ENCODE measurements at regions not wholly inside any gene's neighbourhood (a gene's known extent, or its start where the extent isn't known, plus 50 kb on each side); places are given as distances from the start of the nearest gene placed in this dataset.

DNA sequence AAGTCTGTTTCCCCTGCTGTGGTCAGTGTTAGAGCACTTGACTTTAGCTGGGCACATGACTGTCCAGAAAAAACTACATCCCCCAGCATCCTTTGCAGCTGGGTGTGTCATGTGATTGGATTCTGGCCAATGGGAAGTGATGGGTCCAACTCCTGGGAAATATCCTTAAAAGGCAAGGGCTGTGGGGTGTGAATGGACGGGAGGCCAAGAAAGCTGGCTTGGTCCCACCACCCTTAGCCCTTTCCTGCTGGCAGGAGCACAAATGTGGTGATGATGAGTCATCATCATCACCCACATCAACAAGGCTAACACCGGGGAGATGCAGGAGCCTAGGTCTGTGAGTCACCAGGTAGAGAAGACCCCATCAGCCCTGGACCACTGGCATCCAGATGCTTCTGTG lies 341.7 kb downstream of the C16orf95 start:
- WGBS = 11% methylated on average over 2 of the region's 2 CpGs
- ATAC-seq (peak; percentile 63 to 75), DNase-seq (peak in 1 of 3 donors; percentile 38)
- no peaks in the 10 kb centered on the region for H3K27me3 ChIP-seq (ENCODE audit: control insufficient read depth, insufficient read depth)
- no peak overlapping the region for H3K4me3 ChIP-seq (ENCODE audit: low read length)
- no peak overlapping the region for H3K27ac ChIP-seq (ENCODE audit: low read length)
- H3K4me1 ChIP-seq (ENCODE audit: control insufficient read depth, insufficient read depth, low read length) = no peaks in the 10 kb centered on the region
- intact Hi-C loops (cut with DNase I) = no loop called here
- no peaks in the 10 kb centered on the region for H3K9me3 ChIP-seq (ENCODE audit: control insufficient read depth, low read length)

DNA sequence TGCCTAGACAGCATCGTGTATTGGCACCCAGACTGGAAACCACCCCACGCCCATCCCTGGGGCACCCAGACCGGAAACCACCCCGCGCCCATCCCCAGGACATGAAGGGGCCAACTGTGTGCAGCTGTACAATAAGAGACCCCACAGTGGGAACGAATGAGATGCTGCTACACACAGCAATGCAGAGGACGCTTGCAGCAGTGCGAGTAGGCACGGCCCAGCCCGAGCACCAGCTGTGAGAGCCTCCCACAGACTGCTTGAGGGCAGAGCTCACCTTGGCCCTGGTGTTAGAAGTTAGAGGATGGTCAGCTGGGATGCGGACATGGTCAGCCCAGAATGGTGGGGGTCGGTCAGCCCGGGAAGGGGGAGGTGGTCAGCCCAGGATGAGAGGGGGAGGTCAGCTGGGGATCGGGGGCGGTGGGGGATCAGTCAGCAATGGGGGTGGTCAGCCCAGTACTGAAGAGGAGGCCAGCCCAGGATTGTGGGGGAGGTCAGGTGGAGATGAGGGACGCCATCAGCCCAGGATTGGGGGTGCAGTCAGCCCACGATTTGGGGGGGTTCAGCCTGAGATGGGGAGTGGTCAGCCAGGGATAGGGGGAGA lies 340.0 kb downstream of the C16orf95 start:
- ATAC-seq = no peak
- intact Hi-C loops (cut with DNase I) = no loop called here
- 90% methylated on average over 17 of the region's 17 CpGs for WGBS

DNA sequence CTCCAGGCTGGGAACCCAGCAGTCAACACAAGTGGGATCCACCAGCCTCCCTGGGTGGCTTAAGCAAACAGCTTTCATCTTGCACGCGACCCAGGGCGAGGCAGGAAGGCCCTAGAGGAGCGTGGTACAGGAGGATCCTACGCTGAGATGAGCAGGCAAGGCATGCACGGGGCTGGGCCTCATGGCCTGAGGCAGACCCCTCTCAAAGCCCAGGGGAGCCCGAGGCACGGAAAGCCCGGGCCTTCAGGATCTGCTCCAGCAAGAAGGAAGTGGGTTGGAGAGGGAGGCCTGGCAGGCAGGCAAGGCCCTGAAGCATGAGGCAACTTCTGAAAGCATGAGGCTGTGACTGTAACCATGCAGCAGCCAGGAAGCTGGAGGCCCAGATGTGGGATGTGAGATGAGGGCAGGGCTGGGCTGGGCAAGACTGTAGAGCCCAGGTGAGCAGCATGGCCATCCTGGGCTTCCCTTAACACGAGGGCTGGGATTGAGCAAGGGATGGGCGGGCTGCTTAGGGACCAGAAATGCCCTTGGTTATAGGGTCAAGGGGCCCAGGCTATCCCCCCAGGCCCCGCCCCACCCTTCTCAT lies 338.7 kb downstream of the C16orf95 start:
- ATAC-seq = peak in 1 of 2 donors; percentile 19
- Histone ChIP-seq H3K9me3 (ENCODE audit: control insufficient read depth, low read length) (no peaks in the 10 kb centered on the region), H3K4me3 (ENCODE audit: low read length) (no peak overlapping the region), H3K27me3 (ENCODE audit: control insufficient read depth, insufficient read depth) (no peaks in the 10 kb centered on the region), H3K4me1 (ENCODE audit: control insufficient read depth, insufficient read depth, low read length) (no peaks in the 10 kb centered on the region), H3K27ac (ENCODE audit: low read length) (no peak overlapping the region)
- intact Hi-C loops (cut with DNase I) = no loop called here
- WGBS = 84% methylated on average over 12 of the region's 12 CpGs
- no peak for DNase-seq

More for the DNA sequence above, 340.0 kb downstream of the C16orf95 start:
- no peaks in the 10 kb centered on the region for H3K4me1 ChIP-seq (ENCODE audit: control insufficient read depth, insufficient read depth, low read length)
- H3K27me3 ChIP-seq (ENCODE audit: control insufficient read depth, insufficient read depth) = no peaks in the 10 kb centered on the region
- no peak for DNase-seq
- no peak overlapping the region for H3K27ac ChIP-seq (ENCODE audit: low read length)
- no peak overlapping the region for H3K4me3 ChIP-seq (ENCODE audit: low read length)
- no peaks in the 10 kb centered on the region for H3K9me3 ChIP-seq (ENCODE audit: control insufficient read depth, low read length)

DNA sequence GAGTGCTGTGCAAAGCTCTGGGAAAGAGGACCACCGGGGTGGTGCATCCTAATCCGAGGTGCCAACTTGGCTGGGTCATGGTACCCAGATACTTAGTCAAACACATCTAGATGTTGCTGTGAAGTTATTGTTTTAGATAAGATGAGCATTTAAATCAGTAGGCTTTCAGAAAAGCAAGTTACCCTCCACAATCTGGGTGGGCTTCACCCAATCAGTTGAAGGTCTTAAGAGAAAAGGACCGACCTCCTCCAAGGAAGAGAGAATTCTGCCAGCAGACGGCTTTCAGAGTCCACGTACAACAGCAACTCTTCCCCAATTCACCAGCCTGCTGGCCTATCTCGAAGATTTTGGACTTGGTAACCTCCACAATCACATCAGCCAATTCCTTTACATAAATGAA lies 338.1 kb downstream of the C16orf95 start:
- H3K9me3 ChIP-seq (ENCODE audit: control insufficient read depth, low read length) = no peaks in the 10 kb centered on the region
- no peaks in the 10 kb centered on the region for H3K27me3 ChIP-seq (ENCODE audit: control insufficient read depth, insufficient read depth)
- no peak overlapping the region for H3K27ac ChIP-seq (ENCODE audit: low read length)
- intact Hi-C loops (cut with DNase I) = no loop called here
- H3K4me1 ChIP-seq (ENCODE audit: control insufficient read depth, insufficient read depth, low read length) = no peaks in the 10 kb centered on the region
- WGBS = 95% methylated on average over 6 of the region's 6 CpGs
- no peak overlapping the region for H3K4me3 ChIP-seq (ENCODE audit: low read length)
- DNase-seq = no peak
- no peak for ATAC-seq

DNA sequence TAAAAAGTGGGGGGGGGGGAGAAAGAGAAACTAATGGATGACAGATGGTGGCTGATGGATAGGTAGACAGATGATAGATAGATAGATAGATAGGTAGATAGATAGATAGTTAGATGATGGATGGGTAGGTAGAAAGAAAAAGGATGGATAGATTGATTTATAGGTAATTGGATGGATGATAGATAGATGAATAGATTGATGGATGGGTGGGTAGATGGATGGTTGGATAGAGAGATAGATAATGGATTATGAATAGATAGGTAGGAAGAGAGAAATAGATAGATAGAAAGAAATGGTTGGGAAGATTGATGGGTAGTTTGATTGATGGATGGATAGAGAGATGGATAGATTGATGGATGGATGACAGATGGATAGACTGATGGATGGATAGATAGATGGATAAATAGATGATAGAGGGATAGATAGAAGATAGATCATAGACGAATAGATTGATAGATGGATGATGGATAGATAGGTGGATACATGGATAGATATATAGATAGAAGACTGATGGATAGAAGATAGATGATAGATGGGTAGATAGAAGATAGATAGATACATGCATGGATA lies 337.1 kb downstream of the C16orf95 start:
- no peaks in the 10 kb centered on the region for H3K4me1 ChIP-seq (ENCODE audit: control insufficient read depth, insufficient read depth, low read length)
- no peak overlapping the region for H3K4me3 ChIP-seq (ENCODE audit: low read length)
- H3K27ac ChIP-seq (ENCODE audit: low read length) = no peak overlapping the region
- DNase-seq = no peak
- intact Hi-C loops (cut with DNase I) = no loop called here
- no peak for ATAC-seq
- no peaks in the 10 kb centered on the region for H3K9me3 ChIP-seq (ENCODE audit: control insufficient read depth, low read length)
- WGBS = 86% methylated on average over 1 of the region's 1 CpG
- H3K27me3 ChIP-seq (ENCODE audit: control insufficient read depth, insufficient read depth) = no peaks in the 10 kb centered on the region

DNA sequence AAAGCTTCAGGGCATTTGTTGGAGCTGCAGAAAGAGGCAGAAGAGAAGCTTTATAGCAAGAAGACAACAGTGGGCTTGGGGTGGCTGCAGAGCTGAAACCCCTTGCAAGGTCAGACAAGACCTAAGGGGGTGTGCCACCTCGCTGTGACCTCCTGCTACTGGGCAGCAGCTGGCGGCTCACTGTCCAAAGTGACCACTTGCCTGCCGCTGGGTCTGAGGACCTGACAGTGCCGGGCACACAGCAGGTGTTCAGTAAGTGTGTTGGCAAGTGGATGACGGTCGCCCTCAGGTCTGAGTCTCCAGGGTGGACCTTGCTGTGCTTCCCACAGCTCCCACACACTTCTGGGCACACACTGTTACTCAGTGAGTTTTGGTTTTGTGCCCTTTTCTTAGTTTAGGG lies 336.5 kb downstream of the C16orf95 start:
- intact Hi-C loops (cut with DNase I) = no loop called here
- ATAC-seq (no peak), DNase-seq (no peak)
- no peaks in the 10 kb centered on the region for H3K9me3 ChIP-seq (ENCODE audit: control insufficient read depth, low read length)
- H3K4me3 ChIP-seq (ENCODE audit: low read length) = no peak overlapping the region
- H3K27ac ChIP-seq (ENCODE audit: low read length) = no peak overlapping the region
- WGBS = 84% methylated on average over 6 of the region's 6 CpGs
- no peaks in the 10 kb centered on the region for H3K4me1 ChIP-seq (ENCODE audit: control insufficient read depth, insufficient read depth, low read length)
- H3K27me3 ChIP-seq (ENCODE audit: control insufficient read depth, insufficient read depth) = no peaks in the 10 kb centered on the region

DNA sequence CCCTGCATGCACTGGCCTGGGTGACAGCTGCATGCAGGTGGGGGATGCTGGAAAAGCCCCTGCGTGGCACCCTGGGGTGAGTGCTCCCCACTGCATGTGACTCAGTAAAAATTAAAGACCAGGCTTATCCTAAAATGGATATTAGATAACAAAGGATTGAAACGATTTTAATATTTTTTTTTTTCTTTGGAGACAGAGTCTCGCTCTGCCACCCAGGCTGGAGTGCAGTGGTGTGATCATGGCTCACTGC lies 334.9 kb downstream of the C16orf95 start:
- WGBS = 71% methylated on average over 3 of the region's 3 CpGs

DNA sequence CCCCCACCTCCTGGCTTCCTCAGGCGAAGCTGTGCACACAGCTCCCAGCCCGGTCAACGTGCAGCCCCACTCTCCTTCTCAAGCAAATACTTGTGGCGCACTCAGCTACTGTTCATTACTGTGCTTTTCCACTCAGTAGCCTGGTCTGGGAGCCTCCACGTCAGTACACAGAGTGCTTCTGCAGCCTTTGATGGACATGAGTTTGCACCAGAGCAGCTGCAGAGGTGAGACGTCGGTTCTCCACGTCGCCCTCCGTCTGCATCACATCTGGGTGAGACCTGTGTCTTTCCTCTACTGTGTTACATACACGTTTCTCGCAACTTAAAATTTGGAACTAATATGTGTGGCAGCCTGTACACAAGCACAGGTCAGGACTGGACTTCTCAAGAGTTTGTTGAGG lies 334.3 kb downstream of the C16orf95 start:
- no peaks in the 10 kb centered on the region for H3K4me1 ChIP-seq (ENCODE audit: control insufficient read depth, insufficient read depth, low read length)
- no peaks in the 10 kb centered on the region for H3K9me3 ChIP-seq (ENCODE audit: control insufficient read depth, low read length)
- WGBS = 88% methylated on average over 12 of the region's 12 CpGs
- H3K27me3 ChIP-seq (ENCODE audit: control insufficient read depth, insufficient read depth) = no peaks in the 10 kb centered on the region
- intact Hi-C loops (cut with DNase I) = no loop called here
- no peak overlapping the region for H3K27ac ChIP-seq (ENCODE audit: low read length)
- DNase-seq (no peak), ATAC-seq (no peak)
- no peak overlapping the region for H3K4me3 ChIP-seq (ENCODE audit: low read length)

More for the DNA sequence above, 334.9 kb downstream of the C16orf95 start:
- Histone ChIP-seq H3K4me3 (ENCODE audit: low read length) (no peak overlapping the region), H3K9me3 (ENCODE audit: control insufficient read depth, low read length) (no peaks in the 10 kb centered on the region), H3K4me1 (ENCODE audit: control insufficient read depth, insufficient read depth, low read length) (no peaks in the 10 kb centered on the region), H3K27ac (ENCODE audit: low read length) (no peak overlapping the region), H3K27me3 (ENCODE audit: control insufficient read depth, insufficient read depth) (no peaks in the 10 kb centered on the region)
- no peak for DNase-seq
- no peak for ATAC-seq
- intact Hi-C loops (cut with DNase I) = no loop called here

DNA sequence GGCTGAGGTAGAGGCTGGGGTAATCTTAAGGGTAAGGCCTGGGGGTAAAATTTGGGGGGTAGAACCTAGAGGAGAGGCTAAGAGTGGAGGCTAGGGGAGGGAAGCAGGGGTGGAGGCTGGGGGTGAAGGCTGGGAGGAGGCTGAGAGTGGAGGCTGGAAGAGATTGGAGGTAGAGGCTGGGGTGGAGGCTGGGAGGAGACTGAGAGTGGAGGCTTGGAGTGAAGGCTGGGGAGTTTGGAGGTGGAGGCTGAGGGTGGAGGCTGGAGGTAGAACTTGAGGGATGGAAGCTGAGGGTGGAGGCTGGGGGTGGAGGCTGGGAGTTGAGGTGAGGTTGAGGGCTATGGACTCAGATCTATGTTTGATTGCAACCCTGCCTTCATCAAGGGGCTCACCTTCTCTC lies 333.6 kb downstream of the C16orf95 start:
- no peak for ATAC-seq
- Histone ChIP-seq H3K9me3 (ENCODE audit: control insufficient read depth, low read length) (no peaks in the 10 kb centered on the region), H3K27ac (ENCODE audit: low read length) (no peak overlapping the region), H3K4me3 (ENCODE audit: low read length) (no peak overlapping the region), H3K4me1 (ENCODE audit: control insufficient read depth, insufficient read depth, low read length) (no peaks in the 10 kb centered on the region), H3K27me3 (ENCODE audit: control insufficient read depth, insufficient read depth) (no peaks in the 10 kb centered on the region)
- DNase-seq = no peak
- intact Hi-C loops (cut with DNase I) = no loop called here

DNA sequence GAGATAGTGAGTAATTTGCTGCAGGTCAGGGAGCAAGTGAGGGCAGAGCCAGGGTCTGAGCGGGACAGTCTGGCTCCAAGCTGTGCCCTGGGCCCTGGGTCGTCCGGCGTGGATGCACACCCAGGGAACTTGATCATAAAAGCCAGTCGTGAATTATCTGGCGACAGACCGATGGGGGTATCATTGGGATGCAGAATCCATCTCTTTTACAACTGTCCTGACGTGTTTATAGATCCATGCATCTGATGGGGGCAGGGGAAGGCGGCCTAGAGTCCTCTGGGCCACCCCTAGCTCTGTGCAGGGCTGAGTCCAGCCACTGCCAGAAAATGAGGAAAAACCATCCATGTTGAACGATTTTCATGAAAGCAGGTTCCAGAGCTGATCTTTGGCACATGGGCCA lies 332.8 kb downstream of the C16orf95 start:
- ATAC-seq (no peak), DNase-seq (no peak)
- H3K27me3 ChIP-seq (ENCODE audit: control insufficient read depth, insufficient read depth) = no peaks in the 10 kb centered on the region
- 90% methylated on average over 10 of the region's 10 CpGs for WGBS
- intact Hi-C loops (cut with DNase I) = no loop called here
- no peak overlapping the region for H3K27ac ChIP-seq (ENCODE audit: low read length)
- H3K9me3 ChIP-seq (ENCODE audit: control insufficient read depth, low read length) = no peaks in the 10 kb centered on the region
- no peaks in the 10 kb centered on the region for H3K4me1 ChIP-seq (ENCODE audit: control insufficient read depth, insufficient read depth, low read length)
- H3K4me3 ChIP-seq (ENCODE audit: low read length) = no peak overlapping the region

DNA sequence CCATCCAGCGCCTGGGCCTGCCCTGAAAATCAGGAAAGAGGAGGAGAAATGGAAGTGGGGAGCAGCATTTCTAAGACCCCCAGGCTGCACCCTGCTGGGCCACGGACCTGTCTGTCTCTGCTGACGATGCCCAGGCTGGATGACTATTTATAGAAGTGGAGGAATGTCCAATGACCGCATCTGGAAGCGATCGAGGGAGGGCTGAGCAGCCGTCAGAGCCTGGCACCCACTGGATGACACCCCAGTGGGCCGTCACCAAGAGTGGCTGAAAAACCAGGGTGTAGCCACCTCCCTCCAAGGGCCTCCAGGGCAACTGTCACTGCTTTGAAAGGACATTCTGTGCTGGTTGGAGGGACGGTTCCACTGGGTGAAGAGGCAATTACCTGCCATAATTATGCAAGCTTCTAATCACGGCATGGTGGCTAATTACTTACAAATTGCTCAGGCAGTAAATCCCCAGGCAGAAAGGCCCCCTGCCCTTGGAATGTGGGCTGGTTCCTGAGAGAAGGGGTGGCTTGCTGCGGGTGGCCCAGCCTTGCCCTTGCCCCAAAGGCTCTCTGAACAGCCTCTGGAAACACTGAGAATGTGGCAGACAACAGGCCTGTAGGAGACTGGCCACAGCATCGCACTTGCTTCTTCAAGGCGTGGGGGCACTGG lies 332.1 kb downstream of the C16orf95 start:
- Histone ChIP-seq H3K27ac (ENCODE audit: low read length) (peak overlapping the region; percentile 77), H3K4me3 (ENCODE audit: low read length) (no peak overlapping the region), H3K9me3 (ENCODE audit: control insufficient read depth, low read length) (no peaks in the 10 kb centered on the region), H3K27me3 (ENCODE audit: control insufficient read depth, insufficient read depth) (no peaks in the 10 kb centered on the region), H3K4me1 (ENCODE audit: control insufficient read depth, insufficient read depth, low read length) (no peaks in the 10 kb centered on the region)
- 58% methylated on average over 13 of the region's 13 CpGs for whole genome bisulfite sequencing
- DNase-seq (peak; percentile 50 to 80 (median 80)), ATAC-seq (peak; percentile 83 to 84)
- intact Hi-C loops (cut with DNase I) = no loop called here

All from right cardiac atrium (tissue), 5 donors.